ENCODE measurements at regions not wholly inside any gene's neighbourhood (a gene's known extent, or its start where the extent isn't known, plus 50 kb on each side); places are given as distances from the start of the nearest gene placed in this dataset.

GRCh38 chrX:7378406-7378805 is 230.5 kb upstream of the PUDP start:
- TF ChIP-seq, protein P1, sequence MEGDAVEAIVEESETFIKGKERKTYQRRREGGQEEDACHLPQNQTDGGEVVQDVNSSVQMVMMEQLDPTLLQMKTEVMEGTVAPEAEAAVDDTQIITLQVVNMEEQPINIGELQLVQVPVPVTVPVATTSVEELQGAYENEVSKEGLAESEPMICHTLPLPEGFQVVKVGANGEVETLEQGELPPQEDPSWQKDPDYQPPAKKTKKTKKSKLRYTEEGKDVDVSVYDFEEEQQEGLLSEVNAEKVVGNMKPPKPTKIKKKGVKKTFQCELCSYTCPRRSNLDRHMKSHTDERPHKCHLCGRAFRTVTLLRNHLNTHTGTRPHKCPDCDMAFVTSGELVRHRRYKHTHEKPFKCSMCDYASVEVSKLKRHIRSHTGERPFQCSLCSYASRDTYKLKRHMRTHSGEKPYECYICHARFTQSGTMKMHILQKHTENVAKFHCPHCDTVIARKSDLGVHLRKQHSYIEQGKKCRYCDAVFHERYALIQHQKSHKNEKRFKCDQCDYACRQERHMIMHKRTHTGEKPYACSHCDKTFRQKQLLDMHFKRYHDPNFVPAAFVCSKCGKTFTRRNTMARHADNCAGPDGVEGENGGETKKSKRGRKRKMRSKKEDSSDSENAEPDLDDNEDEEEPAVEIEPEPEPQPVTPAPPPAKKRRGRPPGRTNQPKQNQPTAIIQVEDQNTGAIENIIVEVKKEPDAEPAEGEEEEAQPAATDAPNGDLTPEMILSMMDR (conservative IDR thresholded peaks at IDR 0.05 in 1 of 2, IDR thresholded peaks at IDR 0.05 in 1 of 2; ENCODE audit: extremely low read depth in 1 of 2, insufficient read depth in 1 of 2, low read depth in 1 of 2, low read length in 2 of 2): no peak
- no peak for TF ChIP-seq EZH2 (IDR thresholded peaks at IDR 0.05; ENCODE audit: borderline replicate concordance, low read length)
